Caco-2 (cell line): ENCODE measurements at regions not wholly inside any gene's neighbourhood (a gene's known extent, or its start where the extent isn't known, plus 50 kb on each side); places are given as distances from the start of the nearest gene placed in this dataset.

ENCODE experiments used
- BruUV-seq: library from RNA; stranded (reverse); fragments of 400-500 nt; replicated peaks from 2 replicates; lab custom pipeline; 2021; lab: Mats Ljungman, UMichigan
- CTCF ChIA-PET: fragments of 300-600 bp; sonication (Branson Sonifier 250); formaldehyde crosslinking; loops from one replicate; lab custom pipeline; 2022; ENCODE audit warnings: antibody characterized with exemption; lab: Charles Lee
- POLR2A ChIA-PET: fragments of 300-600 bp; sonication (Branson Sonifier 250); formaldehyde crosslinking; loops from one replicate; lab custom pipeline; 2022; ENCODE audit warnings: antibody characterized with exemption; lab: Charles Lee
- DNase-seq, 2 experiments: peaks; one replicate each; pipeline versions ENCODE4 v3.0.0 to v3.0.0-alpha.2; 2020 to 2022
- H3K27me3 ChIP-seq: replicated peaks from 2 replicates; pipeline ENCODE4 v1.6.0; 2011; ENCODE audit warnings: low read length; ENCODE audit not compliant: control insufficient read depth, insufficient read depth
- H3K36me3 ChIP-seq: 2 replicates; pipeline ENCODE4 v1.5.1; 2011; ENCODE audit warnings: low read length; ENCODE audit not compliant: control insufficient read depth, insufficient read depth
- H3K4me1 ChIP-seq: fragments of 250-450 bp; sonication (Bioruptor Pico); 2 replicates; pipeline ENCODE4 v1.5.1; 2020; ENCODE audit warnings: mild to moderate bottlenecking
- H3K4me3 ChIP-seq: 2 replicates; pipeline ENCODE4 v1.5.1; 2011; ENCODE audit warnings: low read depth, mild to moderate bottlenecking, control low read depth, low read length
- H3K9me3 ChIP-seq: fragments of 250-450 bp; sonication (Bioruptor Pico); 2 replicates; pipeline ENCODE4 v1.5.1; 2020; ENCODE audit warnings: mild to moderate bottlenecking, moderate library complexity
- H3K27ac Mint-ChIP-seq: one replicate; pipeline ENCODE4 v1.8.0; 2022; ENCODE audit warnings: mixed read lengths; ENCODE audit not compliant: unreplicated experiment
- H3K27me3 Mint-ChIP-seq: one replicate; pipeline ENCODE4 v1.8.0; 2022; ENCODE audit warnings: mixed read lengths; ENCODE audit not compliant: insufficient read depth, unreplicated experiment
- H3K36me3 Mint-ChIP-seq: one replicate; pipeline ENCODE4 v1.8.0; 2022; ENCODE audit warnings: mild to moderate bottlenecking, mixed read lengths; ENCODE audit not compliant: insufficient read depth, unreplicated experiment
- H3K4me1 Mint-ChIP-seq: one replicate; pipeline ENCODE4 v1.8.0; 2022; ENCODE audit warnings: low read depth, mixed read lengths; ENCODE audit not compliant: unreplicated experiment
- H3K4me3 Mint-ChIP-seq: one replicate; pipeline ENCODE4 v1.8.0; 2022; ENCODE audit warnings: mild to moderate bottlenecking, moderate library complexity, mixed read lengths; ENCODE audit not compliant: unreplicated experiment
- H3K9me3 Mint-ChIP-seq: one replicate; pipeline ENCODE4 v1.8.0; 2022; ENCODE audit warnings: mixed read lengths; ENCODE audit not compliant: unreplicated experiment
- intact Hi-C: fragments of 100-400 bp; cut with micrococcal nuclease; formaldehyde crosslinking; loops from one replicate; pipeline ENCODE4 v1.10.0; 2022; ENCODE audit not compliant: unreplicated experiment
- TF ChIP-seq, protein P1 (sequence below), 2 experiments: fragments of 200-600 bp in 1 of 2; IDR thresholded peaks; 1 replicate in 1 of 2; 2 replicates in 1 of 2; pipeline versions ENCODE4 v1.5.1 to v1.8.0; 2011 to 2022; ENCODE audit warnings: antibody characterized with exemption in 1 of 2, control low read depth in 1 of 2, inconsistent platforms in 1 of 2, low read depth in 1 of 2, low read length in 1 of 2, mild to moderate bottlenecking in 1 of 2, moderate library complexity in 1 of 2; ENCODE audit not compliant: insufficient read depth in 1 of 2, severe bottlenecking in 1 of 2, unreplicated experiment in 1 of 2

DNA sequence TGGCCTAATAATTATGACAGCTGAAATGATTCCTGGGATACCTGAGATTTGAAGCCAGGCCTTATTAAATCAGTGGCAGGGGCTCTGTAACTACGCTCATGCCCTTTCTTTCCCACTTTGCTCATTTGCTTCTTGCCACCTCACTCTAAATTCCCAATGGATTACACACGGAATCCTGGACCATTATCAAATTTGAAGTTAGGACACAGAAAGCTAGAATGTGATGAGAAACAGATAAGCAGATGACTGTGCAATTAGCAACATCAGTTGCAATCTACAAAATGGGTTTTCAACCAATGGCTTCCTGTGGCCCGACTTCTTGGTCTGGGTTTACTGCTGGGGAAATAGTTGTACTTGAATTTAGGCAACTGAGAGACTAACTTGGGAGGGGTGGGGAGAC lies 374.3 kb downstream of the INHBA start:
- no peaks in the 10 kb centered on the region for H3K4me1 ChIP-seq
- no peak overlapping the region for H3K4me3 ChIP-seq
- Mint-ChIP-seq H3K27me3 (no peaks in the 10 kb centered on the region), H3K27ac (no peak overlapping the region), H3K36me3 (no peaks in the 10 kb centered on the region), H3K9me3 (no peaks in the 10 kb centered on the region), H3K4me1 (no peaks in the 10 kb centered on the region), H3K4me3 (no peak overlapping the region)
- ChIA-PET POLR2A (no interaction called here), CTCF (no interaction called here)
- no TSS peak for BruUV-seq
- TF ChIP-seq, protein P1, sequence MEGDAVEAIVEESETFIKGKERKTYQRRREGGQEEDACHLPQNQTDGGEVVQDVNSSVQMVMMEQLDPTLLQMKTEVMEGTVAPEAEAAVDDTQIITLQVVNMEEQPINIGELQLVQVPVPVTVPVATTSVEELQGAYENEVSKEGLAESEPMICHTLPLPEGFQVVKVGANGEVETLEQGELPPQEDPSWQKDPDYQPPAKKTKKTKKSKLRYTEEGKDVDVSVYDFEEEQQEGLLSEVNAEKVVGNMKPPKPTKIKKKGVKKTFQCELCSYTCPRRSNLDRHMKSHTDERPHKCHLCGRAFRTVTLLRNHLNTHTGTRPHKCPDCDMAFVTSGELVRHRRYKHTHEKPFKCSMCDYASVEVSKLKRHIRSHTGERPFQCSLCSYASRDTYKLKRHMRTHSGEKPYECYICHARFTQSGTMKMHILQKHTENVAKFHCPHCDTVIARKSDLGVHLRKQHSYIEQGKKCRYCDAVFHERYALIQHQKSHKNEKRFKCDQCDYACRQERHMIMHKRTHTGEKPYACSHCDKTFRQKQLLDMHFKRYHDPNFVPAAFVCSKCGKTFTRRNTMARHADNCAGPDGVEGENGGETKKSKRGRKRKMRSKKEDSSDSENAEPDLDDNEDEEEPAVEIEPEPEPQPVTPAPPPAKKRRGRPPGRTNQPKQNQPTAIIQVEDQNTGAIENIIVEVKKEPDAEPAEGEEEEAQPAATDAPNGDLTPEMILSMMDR (IDR thresholded peaks at IDR 0.05; ENCODE audit: insufficient read depth in 1 of 2, low read depth in 1 of 2, low read length in 1 of 2, severe bottlenecking in 1 of 2, unreplicated experiment in 1 of 2), result no peak
- intact Hi-C loops, result no loop called here
- no peaks in the 10 kb centered on the region for H3K9me3 ChIP-seq
- H3K36me3 ChIP-seq, result no peaks in the 10 kb centered on the region
- no peaks in the 10 kb centered on the region for H3K27me3 ChIP-seq
- DNase-seq, result no peak

DNA sequence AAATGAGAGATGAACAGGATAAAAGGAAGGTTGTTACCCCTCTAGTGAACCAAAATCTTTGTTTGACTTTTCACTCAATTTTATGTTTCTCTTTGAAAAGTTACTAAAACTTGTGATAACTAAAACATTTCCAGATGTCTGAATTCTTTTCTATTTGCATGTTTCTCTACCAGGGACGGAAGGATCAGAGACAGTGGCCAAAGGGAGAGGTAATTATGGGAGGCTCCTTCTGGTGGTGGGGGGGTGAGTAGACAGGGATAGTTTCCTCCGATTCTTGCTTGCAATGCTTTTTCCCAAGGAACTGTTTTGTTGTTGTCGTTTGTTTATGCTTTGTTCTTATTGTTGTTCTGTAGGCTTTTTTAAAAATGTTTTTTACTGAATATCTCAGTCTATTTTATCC lies 374.8 kb downstream of the INHBA start:
- Mint-ChIP-seq H3K36me3 (no peaks in the 10 kb centered on the region), H3K4me1 (no peaks in the 10 kb centered on the region), H3K9me3 (no peaks in the 10 kb centered on the region), H3K27ac (no peak overlapping the region), H3K27me3 (no peaks in the 10 kb centered on the region), H3K4me3 (no peak overlapping the region)
- ChIA-PET POLR2A (no interaction called here), CTCF (no interaction called here)
- TF ChIP-seq, protein P1 (IDR thresholded peaks at IDR 0.05; ENCODE audit: insufficient read depth in 1 of 2, low read depth in 1 of 2, low read length in 1 of 2, severe bottlenecking in 1 of 2, unreplicated experiment in 1 of 2), result no peak
- no peaks in the 10 kb centered on the region for H3K27me3 ChIP-seq
- H3K4me1 ChIP-seq, result no peaks in the 10 kb centered on the region
- no peaks in the 10 kb centered on the region for H3K36me3 ChIP-seq
- intact Hi-C loops, result no loop called here
- no peak for DNase-seq
- BruUV-seq, result no TSS peak
- H3K9me3 ChIP-seq, result no peaks in the 10 kb centered on the region
- no peak overlapping the region for H3K4me3 ChIP-seq

DNA sequence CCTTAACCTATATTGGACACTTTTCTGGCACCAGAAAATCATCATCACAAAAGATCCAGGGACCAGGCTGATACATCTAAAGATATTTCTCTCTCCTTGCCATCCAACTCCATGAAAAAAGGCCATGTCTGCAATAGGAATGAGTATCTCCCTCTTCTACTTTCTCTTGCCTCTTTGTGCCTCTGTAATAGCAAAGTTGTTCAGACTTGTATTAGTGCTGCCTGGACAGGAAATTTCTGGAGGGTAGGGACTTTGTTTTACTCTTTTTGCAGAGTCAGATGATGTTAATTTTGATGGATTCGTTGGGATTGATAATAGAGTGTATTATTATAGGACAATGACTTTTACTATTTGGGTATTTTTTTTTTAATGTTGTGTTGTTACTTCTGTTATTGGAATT lies 376.3 kb downstream of the INHBA start:
- H3K4me3 Mint-ChIP-seq, result no peak overlapping the region
- no peaks in the 10 kb centered on the region for H3K27me3 Mint-ChIP-seq
- H3K36me3 Mint-ChIP-seq, result no peaks in the 10 kb centered on the region
- intact Hi-C loops, result no loop called here
- Histone ChIP-seq H3K36me3 (no peaks in the 10 kb centered on the region), H3K4me1 (no peaks in the 10 kb centered on the region), H3K4me3 (no peak overlapping the region), H3K9me3 (no peaks in the 10 kb centered on the region), H3K27me3 (no peaks in the 10 kb centered on the region)
- TF ChIP-seq, protein P1 (IDR thresholded peaks at IDR 0.05; ENCODE audit: insufficient read depth in 1 of 2, low read depth in 1 of 2, low read length in 1 of 2, severe bottlenecking in 1 of 2, unreplicated experiment in 1 of 2), result no peak
- DNase-seq, result no peak
- POLR2A ChIA-PET, result no interaction called here
- no peaks in the 10 kb centered on the region for H3K9me3 Mint-ChIP-seq
- no peak overlapping the region for H3K27ac Mint-ChIP-seq
- CTCF ChIA-PET, result no interaction called here
- no TSS peak for BruUV-seq
- no peaks in the 10 kb centered on the region for H3K4me1 Mint-ChIP-seq
